SK-N-SH (cell line): ENCODE measurements at regions not wholly inside any gene's neighbourhood (a gene's known extent, or its start where the extent isn't known, plus 50 kb on each side); places are given as distances from the start of the nearest gene placed in this dataset.

ENCODE experiments used
- CTCF ChIA-PET: fragments of 300-600, 350-600 bp; formaldehyde crosslinking; extraction: SDS; loops from one replicate; lab custom pipeline; 2021; lab: Yijun Ruan, JAX
- POLR2A ChIA-PET: fragments of 350-600 bp; sonication (Branson Sonifier 250); formaldehyde crosslinking; extraction: SDS; loops from one replicate; lab custom pipeline; 2020; ENCODE audit warnings: antibody characterized with exemption, inconsistent platforms; lab: Yijun Ruan, JAX
- DNase-seq: peaks from one replicate; pipeline ENCODE4 v3.0.0; 2012
- H2AFZ ChIP-seq: fragments of 200-600 bp; sonication (generic); 2 replicates; pipeline ENCODE4 v1.8.1; 2016; ENCODE audit warnings: antibody characterized with exemption, mild to moderate bottlenecking, low read depth
- H3F3A ChIP-seq: fragments of 200-600 bp; sonication (generic); replicated peaks from 2 replicates; pipeline ENCODE3; 2016; ENCODE audit warnings: antibody characterized with exemption, mild to moderate bottlenecking; ENCODE audit not compliant: insufficient read depth
- H3K27ac ChIP-seq, 2 experiments: fragments of 200-500 bp in 1 of 2; fragments of 200-600 bp in 1 of 2; sonication (Bioruptor generic) in 1 of 2; sonication (generic), shearing (Covaris generic) in 1 of 2; 2 replicates each; pipeline versions ENCODE4 v1.5.1 to v1.6.1; 2014 to 2016; ENCODE audit warnings: low read depth in 2 of 2, inconsistent platforms in 1 of 2, low read length in 1 of 2, mild to moderate bottlenecking in 1 of 2, mixed read lengths in 1 of 2
- H3K27me3 ChIP-seq: fragments of 200-600 bp; sonication (generic), shearing (Covaris generic); 2 replicates; pipeline ENCODE4 v1.6.1; 2016; ENCODE audit warnings: mixed run types; ENCODE audit not compliant: insufficient read depth
- H3K36me3 ChIP-seq, 2 experiments: fragments of 200-500 bp in 1 of 2; fragments of 200-600 bp in 1 of 2; sonication (Bioruptor generic) in 1 of 2; sonication (generic) in 1 of 2; replicated peaks in 1 of 2; 2 replicates each; pipeline versions ENCODE3 to v1.5.1; 2014 to 2016; ENCODE audit warnings: low read length in 1 of 2, mild to moderate bottlenecking in 1 of 2; ENCODE audit not compliant: insufficient read depth in 2 of 2, control insufficient read depth in 1 of 2
- H3K4me1 ChIP-seq, 2 experiments: fragments of 200-500 bp in 1 of 2; fragments of 200-600 bp in 1 of 2; sonication (Bioruptor generic) in 1 of 2; sonication (generic), shearing (Covaris generic) in 1 of 2; 2 replicates each; pipeline versions ENCODE4 v1.5.1 to v1.6.1; 2014 to 2016; ENCODE audit warnings: low read depth in 1 of 2, low read length in 1 of 2, mixed run types in 1 of 2; ENCODE audit not compliant: insufficient read depth in 2 of 2, control insufficient read depth in 1 of 2
- H3K4me2 ChIP-seq: fragments of 200-600 bp; sonication (generic), shearing (Covaris generic); 2 replicates; pipeline ENCODE4 v1.6.1; 2017; ENCODE audit warnings: mixed run types
- H3K4me3 ChIP-seq, 2 experiments: fragments of 200-500 bp in 1 of 2; fragments of 200-600 bp in 1 of 2; sonication (Bioruptor generic) in 1 of 2; sonication (generic), shearing (Covaris generic) in 1 of 2; 2 replicates each; pipeline versions ENCODE4 v1.5.1 to v1.8.1; 2014 to 2016; ENCODE audit warnings: low read depth in 2 of 2, inconsistent platforms in 1 of 2, low read length in 1 of 2, mild to moderate bottlenecking in 1 of 2, mixed read lengths in 1 of 2, moderate library complexity in 1 of 2
- H3K79me2 ChIP-seq: fragments of 200-600 bp; sonication (generic); 2 replicates; pipeline ENCODE4 v1.8.1; 2017; ENCODE audit warnings: mild to moderate bottlenecking; ENCODE audit not compliant: insufficient read depth
- H3K9ac ChIP-seq: fragments of 200-600 bp; sonication (generic); 2 replicates; pipeline ENCODE4 v1.6.1; 2017; ENCODE audit warnings: mixed run types
- H3K9me2 ChIP-seq: fragments of 200-600 bp; sonication (generic); 2 replicates; pipeline ENCODE4 v1.6.1; 2017; ENCODE audit warnings: mixed run types
- H3K9me3 ChIP-seq: fragments of 200-600 bp; sonication (generic); 2 replicates; pipeline ENCODE4 v1.6.1; 2017; ENCODE audit warnings: mixed run types, mild to moderate bottlenecking, moderate library complexity
- H4K20me1 ChIP-seq: fragments of 200-600 bp; sonication (generic); 2 replicates; pipeline ENCODE4 v1.6.1; 2017; ENCODE audit warnings: mild to moderate bottlenecking, mixed run types; ENCODE audit not compliant: insufficient read depth
- CHD2 ChIP-seq: fragments of 150-350 bp; IDR thresholded peaks from 2 replicates; pipeline ENCODE4 v1.6.1; 2018; ENCODE audit warnings: low read length; ENCODE audit not compliant: partially characterized antibody
- CTCF ChIP-seq: fragments of 200-600 bp; sonication (generic); IDR thresholded peaks from 2 replicates; pipeline ENCODE4 v1.6.1; 2017; ENCODE audit warnings: antibody characterized with exemption, mild to moderate bottlenecking, moderate library complexity
- EZH2phosphoT487 ChIP-seq: fragments of 200-600 bp; sonication (generic); IDR thresholded peaks from 2 replicates; pipeline ENCODE4 v1.6.1; 2017; ENCODE audit warnings: low read depth, mixed run types, mild to moderate bottlenecking, antibody characterized with exemption, moderate library complexity, borderline replicate concordance
- FOSL2 ChIP-seq: IDR thresholded peaks from 2 replicates; pipeline ENCODE4 v1.4.0; 2012; ENCODE audit warnings: low read depth, mild to moderate bottlenecking, moderate library complexity, borderline replicate concordance
- FOXJ3 ChIP-seq: sonication (generic); formaldehyde crosslinking; IDR thresholded peaks from 2 replicates; pipeline ENCODE4 v1.5.1; 2020; ENCODE audit warnings: mild to moderate bottlenecking, missing genetic modification reagents
- GATA2 ChIP-seq: sonication (generic); formaldehyde crosslinking; IDR thresholded peaks from 2 replicates; pipeline ENCODE4 v1.5.0; 2020; ENCODE audit warnings: mild to moderate bottlenecking, missing genetic modification reagents
- IRF3 ChIP-seq: fragments of 150-350 bp; IDR thresholded peaks from 2 replicates; pipeline ENCODE4 v1.6.1; 2016; ENCODE audit warnings: mild to moderate bottlenecking, low read depth, low read length
- NFIC ChIP-seq: IDR thresholded peaks from 2 replicates; pipeline ENCODE4 v1.4.0; 2012; ENCODE audit warnings: borderline replicate concordance
- NRF1 ChIP-seq: IDR thresholded peaks from 2 replicates; pipeline ENCODE4 v1.6.1; 2012; ENCODE audit warnings: low read depth, mild to moderate bottlenecking, low read length
- RAD21 ChIP-seq: IDR thresholded peaks from 2 replicates; pipeline ENCODE4 v1.6.1; 2012; ENCODE audit warnings: mild to moderate bottlenecking, low read length
- RCOR1 ChIP-seq: fragments of 150-350 bp; IDR thresholded peaks from 2 replicates; pipeline ENCODE4 v1.6.1; 2017; ENCODE audit warnings: antibody characterized with exemption, low read length
- SIN3A ChIP-seq: IDR thresholded peaks from 2 replicates; pipeline ENCODE4 v1.6.1; 2012; ENCODE audit warnings: low read depth, mild to moderate bottlenecking, low read length, moderate library complexity, borderline replicate concordance
- USF2 ChIP-seq: fragments of 150-350 bp; IDR thresholded peaks from 2 replicates; pipeline ENCODE4 v1.6.1; 2017; ENCODE audit warnings: antibody characterized with exemption, low read length, low read depth, borderline replicate concordance
- WGBS: methylation state at CpG from one replicate; pipeline ENCODE4 v1.1.6; 2017; ENCODE audit warnings: low lambda C conversion rate; 5-methylcytosine and 5-hydroxymethylcytosine counted together

GRCh38 chr20:20820104-20820503, 107.7 kb upstream of the RALGAPA2 start (continued):
- TF ChIP-seq GATA2 (CRISPR knock-in tag) (no peak), USF2 (no peak)

- CTCF ChIA-PET = interaction anchor here (1.3 kb wide), 1 partner anchor 10 kb away, joined by 3 read pairs; no protein-coding TSS in a partner anchor
- H4K20me1 ChIP-seq = no peaks in the 10 kb centered on the region
- no peaks in the 10 kb centered on the region for H3K9me3 ChIP-seq
- H3K9me2 ChIP-seq = no peaks in the 10 kb centered on the region
- no peaks in the 10 kb centered on the region for H3K36me3 ChIP-seq
- TF ChIP-seq IRF3 (no peak), CTCF (no peak), CHD2 (no peak), SIN3A (no peak), FOSL2 (no peak), FOXJ3 (CRISPR knock-in tag) (no peak), RAD21 (no peak), NRF1 (no peak), EZH2phosphoT487 (no peak), RCOR1 (no peak), NFIC (no peak)
- H3F3A ChIP-seq = no peaks in the 10 kb centered on the region
- H3K9ac ChIP-seq = no peak overlapping the region
- no peak overlapping the region for H3K27ac ChIP-seq
- H3K79me2 ChIP-seq = no peaks in the 10 kb centered on the region
- no peak overlapping the region for H2AFZ ChIP-seq
- no peaks in the 10 kb centered on the region; a peak in 1 of 4 replicates for H3K4me1 ChIP-seq
- H3K27me3 ChIP-seq = no peaks in the 10 kb centered on the region; the same call in 1 of the 2 replicates
- POLR2A ChIA-PET = interaction anchor here (0.6 kb wide), 1 partner anchor 104 kb away, joined by 5 read pairs; no protein-coding TSS in a partner anchor
- H3K4me2 ChIP-seq = no peak overlapping the region
- H3K4me3 ChIP-seq = no peak overlapping the region
- no peak for DNase-seq
- 12% methylated on average over 4 of the region's 4 CpGs for WGBS
Measured at GRCh38 chr20:20816969-20817755, 104.7 kb upstream of the RALGAPA2 start.
